ENCODE measurements at regions not wholly inside any gene's neighbourhood (a gene's known extent, or its start where the extent isn't known, plus 50 kb on each side); places are given as distances from the start of the nearest gene placed in this dataset.

- no peak for TF ChIP-seq CTCF (IDR thresholded peaks at IDR 0.05)
- TF ChIP-seq POLR2A (IDR thresholded peaks at IDR 0.05), result no peak
- no peak for TF ChIP-seq POLR2AphosphoS5 (IDR thresholded peaks at IDR 0.05)
These were observed 158.6 kb upstream of the ALDH1B1 start for GRCh38 chr9:38233796-38234355.
